OCI-LY1 (cell line): ENCODE measurements at regions not wholly inside any gene's neighbourhood (a gene's known extent, or its start where the extent isn't known, plus 50 kb on each side); places are given as distances from the start of the nearest gene placed in this dataset.

Source experiments
- H2AFZ ChIP-seq: fragments of 200-600 bp; sonication (generic), shearing (Covaris generic); 2 replicates; pipeline ENCODE4 v1.6.0; 2014; ENCODE audit warnings: antibody characterized with exemption, mild to moderate bottlenecking, low read length
- H3F3A ChIP-seq: fragments of 200-600 bp; sonication (generic), shearing (Covaris generic); 2 replicates; pipeline ENCODE4 v1.6.0; 2014; ENCODE audit warnings: mild to moderate bottlenecking, antibody characterized with exemption, low read length, moderate library complexity; ENCODE audit not compliant: insufficient read depth
- H3K27ac ChIP-seq: fragments of 200-600 bp; sonication (generic); 2 replicates; pipeline ENCODE4 v1.5.1; 2014; ENCODE audit warnings: low read length, mixed run types, mild to moderate bottlenecking, low read depth; ENCODE audit not compliant: poor library complexity, severe bottlenecking
- H3K27me3 ChIP-seq: fragments of 200-600 bp; sonication (generic); 2 replicates; pipeline ENCODE4 v1.6.0; 2014; ENCODE audit warnings: antibody characterized with exemption, mild to moderate bottlenecking, low read length, moderate library complexity; ENCODE audit not compliant: insufficient read depth
- H3K36me3 ChIP-seq: fragments of 200-600 bp; sonication (generic); 2 replicates; pipeline ENCODE4 v1.6.1; 2014; ENCODE audit warnings: mild to moderate bottlenecking, antibody characterized with exemption, low read length, moderate library complexity, mixed read lengths; ENCODE audit not compliant: insufficient read depth
- H3K4me1 ChIP-seq: fragments of 200-600 bp; sonication (generic); 2 replicates; pipeline ENCODE4 v1.5.1; 2014; ENCODE audit warnings: mild to moderate bottlenecking, low read length, moderate library complexity; ENCODE audit not compliant: insufficient read depth, severe bottlenecking
- H3K4me2 ChIP-seq: fragments of 200-600 bp; sonication (generic), shearing (Covaris generic); 2 replicates; pipeline ENCODE4 v1.6.1; 2014; ENCODE audit warnings: low read length
- H3K4me3 ChIP-seq: fragments of 200-600 bp; sonication (generic); 2 replicates; pipeline ENCODE4 v1.5.1; 2014; ENCODE audit warnings: low read length, low read depth, mild to moderate bottlenecking, mixed read lengths; ENCODE audit not compliant: poor library complexity, severe bottlenecking
- H3K79me2 ChIP-seq: fragments of 200-600 bp; shearing (Covaris generic); 2 replicates; pipeline ENCODE4 v1.6.1; 2016; ENCODE audit warnings: mixed run types, low read length, mixed read lengths; ENCODE audit not compliant: insufficient read depth
- H3K9ac ChIP-seq: fragments of 200-600 bp; sonication (generic), shearing (Covaris generic); 2 replicates; pipeline ENCODE4 v1.6.1; 2014; ENCODE audit warnings: mild to moderate bottlenecking, low read length, mixed read lengths
- H3K9me2 ChIP-seq: fragments of 200-600 bp; sonication (generic), shearing (Covaris generic); 2 replicates; pipeline ENCODE4 v1.6.1; 2014; ENCODE audit warnings: low read depth, mild to moderate bottlenecking, low read length, mixed read lengths
- H3K9me3 ChIP-seq: fragments of 200-600 bp; shearing (Covaris generic); 2 replicates; pipeline ENCODE4 v1.6.1; 2014; ENCODE audit warnings: low read length, mixed read lengths
- H4K20me1 ChIP-seq: fragments of 200-600 bp; sonication (generic), shearing (Covaris generic); 2 replicates; pipeline ENCODE4 v1.6.0; 2016; ENCODE audit warnings: mild to moderate bottlenecking, low read length; ENCODE audit not compliant: insufficient read depth
- EZH2 ChIP-seq: fragments of 200-600 bp; sonication (generic), shearing (Covaris generic); IDR thresholded peaks from 2 replicates; pipeline ENCODE4 v1.8.0; 2017; ENCODE audit warnings: borderline replicate concordance, mixed run types, mild to moderate bottlenecking, antibody characterized with exemption, low read length, moderate library complexity, mixed read lengths
- TF ChIP-seq, protein P1 (sequence below): fragments of 200-600 bp; sonication (generic), shearing (Covaris generic); IDR thresholded peaks from 2 replicates; pipeline ENCODE4 v1.5.1; 2017; ENCODE audit warnings: mild to moderate bottlenecking, antibody characterized with exemption, low read length, moderate library complexity, mixed read lengths

DNA sequence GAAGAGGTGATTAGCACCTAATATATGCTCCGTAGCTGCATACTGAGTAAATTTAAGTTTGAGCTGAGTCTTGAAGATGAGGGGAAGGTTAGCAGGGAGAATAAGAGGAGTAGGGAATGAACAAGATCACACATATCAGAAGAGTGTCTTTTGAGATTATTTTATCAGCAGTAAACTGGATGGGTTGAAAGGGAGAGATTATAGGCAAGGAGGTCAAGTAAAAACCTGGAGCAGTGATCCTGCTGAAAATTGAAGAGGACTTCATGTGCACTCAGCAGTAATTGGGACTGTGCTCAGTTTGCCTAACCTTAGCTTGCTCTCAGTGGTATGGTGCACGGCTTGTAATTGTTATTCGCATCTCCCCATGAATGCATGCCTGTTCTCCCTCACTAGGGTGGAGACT lies 79.5 kb upstream of the PICALM start:
- no peaks in the 10 kb centered on the region for H3K36me3 ChIP-seq
- no peak overlapping the region for H2AFZ ChIP-seq
- peaks cover 18% of the 10 kb centered on the region for H3K4me1 ChIP-seq
- no peaks in the 10 kb centered on the region for H3K9me3 ChIP-seq
- no peaks in the 10 kb centered on the region for H3F3A ChIP-seq
- H3K4me2 ChIP-seq = no peak overlapping the region
- H4K20me1 ChIP-seq = no peaks in the 10 kb centered on the region
- H3K9ac ChIP-seq = no peak overlapping the region
- TF ChIP-seq, protein P1, sequence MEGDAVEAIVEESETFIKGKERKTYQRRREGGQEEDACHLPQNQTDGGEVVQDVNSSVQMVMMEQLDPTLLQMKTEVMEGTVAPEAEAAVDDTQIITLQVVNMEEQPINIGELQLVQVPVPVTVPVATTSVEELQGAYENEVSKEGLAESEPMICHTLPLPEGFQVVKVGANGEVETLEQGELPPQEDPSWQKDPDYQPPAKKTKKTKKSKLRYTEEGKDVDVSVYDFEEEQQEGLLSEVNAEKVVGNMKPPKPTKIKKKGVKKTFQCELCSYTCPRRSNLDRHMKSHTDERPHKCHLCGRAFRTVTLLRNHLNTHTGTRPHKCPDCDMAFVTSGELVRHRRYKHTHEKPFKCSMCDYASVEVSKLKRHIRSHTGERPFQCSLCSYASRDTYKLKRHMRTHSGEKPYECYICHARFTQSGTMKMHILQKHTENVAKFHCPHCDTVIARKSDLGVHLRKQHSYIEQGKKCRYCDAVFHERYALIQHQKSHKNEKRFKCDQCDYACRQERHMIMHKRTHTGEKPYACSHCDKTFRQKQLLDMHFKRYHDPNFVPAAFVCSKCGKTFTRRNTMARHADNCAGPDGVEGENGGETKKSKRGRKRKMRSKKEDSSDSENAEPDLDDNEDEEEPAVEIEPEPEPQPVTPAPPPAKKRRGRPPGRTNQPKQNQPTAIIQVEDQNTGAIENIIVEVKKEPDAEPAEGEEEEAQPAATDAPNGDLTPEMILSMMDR = no peak
- TF ChIP-seq EZH2 = no peak
- H3K27ac ChIP-seq = no peak overlapping the region
- H3K79me2 ChIP-seq = no peaks in the 10 kb centered on the region
- no peaks in the 10 kb centered on the region for H3K9me2 ChIP-seq
- no peaks in the 10 kb centered on the region for H3K27me3 ChIP-seq
- H3K4me3 ChIP-seq = no peak overlapping the region

DNA sequence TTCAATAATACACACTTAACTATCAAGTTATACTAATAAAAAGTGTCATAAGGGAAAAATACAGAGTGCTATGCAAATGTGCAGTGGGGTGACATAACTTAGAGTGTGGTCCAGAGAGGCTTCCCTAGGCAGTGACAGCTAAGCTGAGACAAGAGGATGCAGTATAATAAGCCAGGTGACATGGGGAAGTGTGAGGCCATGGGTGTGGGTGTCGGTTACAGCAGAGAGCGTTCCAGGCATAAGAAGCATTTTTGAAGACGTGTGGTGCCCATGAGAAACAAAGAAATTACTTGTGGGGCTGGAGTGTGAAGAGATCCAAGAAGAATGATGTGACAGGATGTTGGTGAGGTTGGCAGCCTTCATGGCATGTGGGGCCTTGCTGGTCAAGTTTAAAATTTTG lies 78.1 kb upstream of the PICALM start:
- no peak for TF ChIP-seq EZH2
- TF ChIP-seq, protein P1 = no peak
- Histone ChIP-seq H2AFZ (no peak overlapping the region), H3K4me3 (no peak overlapping the region), H3K9me2 (no peaks in the 10 kb centered on the region), H3K4me1 (peaks cover 12% of the 10 kb centered on the region), H3K36me3 (no peaks in the 10 kb centered on the region), H3K27me3 (no peaks in the 10 kb centered on the region), H3F3A (no peaks in the 10 kb centered on the region), H3K79me2 (no peaks in the 10 kb centered on the region), H3K9ac (no peak overlapping the region), H4K20me1 (no peaks in the 10 kb centered on the region), H3K9me3 (no peaks in the 10 kb centered on the region), H3K27ac (no peak overlapping the region), H3K4me2 (no peak overlapping the region)

DNA sequence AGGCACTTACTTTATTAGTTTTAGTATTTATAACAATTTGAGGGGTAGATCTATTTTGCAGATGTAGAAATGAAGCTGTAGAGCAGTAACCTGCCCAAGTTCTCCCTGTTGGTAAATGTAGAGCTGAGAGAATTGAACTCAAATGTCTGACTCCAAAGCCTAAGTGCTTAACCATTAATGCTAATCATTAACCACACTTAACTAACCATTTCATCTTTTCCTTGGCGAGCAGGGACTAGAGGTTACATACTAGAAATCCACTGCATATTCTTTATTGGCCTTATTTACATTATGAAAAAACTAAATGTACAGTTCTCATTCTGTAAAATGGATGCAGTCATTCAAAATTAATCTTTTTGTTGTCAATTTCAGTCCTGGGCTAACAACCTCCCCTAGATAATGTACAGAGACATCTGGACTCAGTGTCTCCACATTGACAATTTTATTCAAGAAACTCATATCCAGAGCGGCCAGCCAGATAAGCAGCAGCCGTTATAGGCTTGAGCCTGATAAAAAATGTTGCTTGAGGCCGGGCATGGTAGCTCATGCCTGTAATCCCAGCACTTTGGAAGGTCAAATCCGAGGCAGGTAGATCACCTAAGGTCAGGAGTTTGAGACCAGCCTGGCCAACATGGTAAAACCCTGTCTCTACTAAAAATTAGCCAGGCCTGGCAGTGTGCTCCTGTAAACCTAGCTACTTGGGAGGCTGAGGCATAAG lies 76.7 kb upstream of the PICALM start:
- Histone ChIP-seq H3F3A (no peaks in the 10 kb centered on the region), H3K27ac (no peak overlapping the region), H2AFZ (no peak overlapping the region), H4K20me1 (no peaks in the 10 kb centered on the region), H3K27me3 (no peaks in the 10 kb centered on the region), H3K9ac (no peak overlapping the region), H3K9me2 (no peaks in the 10 kb centered on the region), H3K79me2 (no peaks in the 10 kb centered on the region), H3K4me2 (no peak overlapping the region), H3K4me3 (no peak overlapping the region), H3K36me3 (no peaks in the 10 kb centered on the region), H3K4me1 (no peaks in the 10 kb centered on the region), H3K9me3 (no peaks in the 10 kb centered on the region)
- TF ChIP-seq EZH2 = no peak
- TF ChIP-seq, protein P1 = no peak
